ENCODE measurements at regions not wholly inside any gene's neighbourhood (a gene's known extent, or its start where the extent isn't known, plus 50 kb on each side); places are given as distances from the start of the nearest gene placed in this dataset.
"Not testable (repeated sequence)": the region's sequence is repeated elsewhere in the genome, so short reads cannot be mapped to it uniquely, and the experiment has no call there.

- no peak overlapping the region for H3K9ac ChIP-seq (ENCODE audit: low read length)
- no peaks in the 10 kb centered on the region for H3K4me1 ChIP-seq (ENCODE audit: control insufficient read depth, insufficient read depth, low read length)
- H3K27ac ChIP-seq (ENCODE audit: low read depth, low read length), result no peak overlapping the region
Observed at GRCh38 chr5:56638768-56639238, 176.5 kb upstream of the MAP3K1 start.

DNA sequence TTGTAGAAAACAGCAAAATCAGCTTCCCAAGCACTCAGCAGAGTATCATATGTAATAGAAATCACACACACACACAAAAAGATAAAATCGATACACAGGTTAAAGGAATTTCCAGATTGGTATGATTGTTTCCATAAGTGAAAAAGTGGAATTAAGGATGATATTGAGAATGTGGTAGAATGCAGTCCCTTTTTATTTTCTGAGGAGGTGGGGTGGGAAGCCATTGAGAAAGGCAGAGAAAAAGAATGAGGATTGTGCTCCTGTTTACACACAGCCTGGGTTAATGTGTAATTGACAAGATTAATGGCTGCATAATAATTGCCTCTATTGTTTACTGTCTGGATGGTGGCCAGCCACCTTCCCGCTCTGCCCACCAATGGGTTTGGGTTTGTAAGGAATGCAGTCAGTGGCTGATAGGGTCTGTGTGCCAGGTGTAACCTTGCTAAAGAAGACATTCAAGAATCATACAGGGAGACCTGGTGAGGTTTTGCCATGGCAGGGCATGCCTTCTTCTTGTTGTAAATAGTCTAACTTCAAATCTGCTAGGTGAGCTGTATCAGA is 177.2 kb upstream of the MAP3K1 start:
- H3K4me1 ChIP-seq (ENCODE audit: control insufficient read depth, insufficient read depth, low read length), result no peaks in the 10 kb centered on the region
- H3K36me3 ChIP-seq (ENCODE audit: control insufficient read depth, insufficient read depth, low read length), result no peaks in the 10 kb centered on the region
- H3K4me3 ChIP-seq (ENCODE audit: low read length), result no peak overlapping the region
- H3K27me3 ChIP-seq (ENCODE audit: control insufficient read depth, insufficient read depth, low read length), result no peaks in the 10 kb centered on the region
- no peak overlapping the region for H3K27ac ChIP-seq (ENCODE audit: low read depth, low read length)
- H3K9ac ChIP-seq (ENCODE audit: low read length), result no peak overlapping the region

More at GRCh38 chr5:56638768-56639238, 176.5 kb upstream of the MAP3K1 start:
- Histone ChIP-seq H3K27me3 (ENCODE audit: control insufficient read depth, insufficient read depth, low read length) (no peaks in the 10 kb centered on the region), H3K4me3 (ENCODE audit: low read length) (no peak overlapping the region), H3K36me3 (ENCODE audit: control insufficient read depth, insufficient read depth, low read length) (no peaks in the 10 kb centered on the region)

DNA sequence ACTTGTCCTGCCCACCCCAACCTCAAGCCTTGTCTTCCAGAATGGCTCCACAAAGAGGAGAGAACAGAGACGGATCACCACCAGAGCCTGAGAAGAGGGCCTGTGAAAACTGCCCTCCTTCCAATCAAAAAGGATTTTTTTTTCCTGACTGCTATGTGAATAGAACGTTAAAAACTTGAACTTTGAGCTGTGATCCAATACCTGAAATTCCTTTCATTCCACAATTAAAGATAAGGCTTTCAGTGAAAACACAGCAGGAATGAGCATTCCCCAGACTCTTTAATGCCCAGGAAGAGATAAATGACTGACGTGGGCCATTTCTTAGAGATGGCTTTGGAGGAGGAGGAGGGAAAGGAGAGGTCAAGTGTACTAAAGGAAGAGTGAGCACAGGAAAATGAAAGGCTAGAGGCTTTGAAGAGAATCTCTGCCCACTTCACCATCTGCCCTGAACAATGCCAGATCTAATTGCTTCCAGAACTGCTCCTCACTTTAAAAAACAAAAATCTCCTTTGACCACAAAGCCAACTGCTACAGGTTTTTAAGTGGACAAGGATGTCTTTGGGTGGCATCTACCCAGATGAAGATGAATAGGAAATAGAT is 177.9 kb upstream of the MAP3K1 start:
- Histone ChIP-seq H3K27me3 (ENCODE audit: control insufficient read depth, insufficient read depth, low read length) (no peaks in the 10 kb centered on the region), H3K4me3 (ENCODE audit: low read length) (no peak overlapping the region), H3K4me1 (ENCODE audit: control insufficient read depth, insufficient read depth, low read length) (no peaks in the 10 kb centered on the region), H3K27ac (ENCODE audit: low read depth, low read length) (no peak overlapping the region), H3K9ac (ENCODE audit: low read length) (no peak overlapping the region), H3K36me3 (ENCODE audit: control insufficient read depth, insufficient read depth, low read length) (no peaks in the 10 kb centered on the region)

GRCh38 chr5:56633950-56634349 is 181.4 kb upstream of the MAP3K1 start:
- H3K9ac ChIP-seq (ENCODE audit: low read length), result no peak overlapping the region
- no peak overlapping the region for H3K4me3 ChIP-seq (ENCODE audit: low read length)
- no peak overlapping the region for H3K27ac ChIP-seq (ENCODE audit: low read depth, low read length)
- H3K27me3 ChIP-seq (ENCODE audit: control insufficient read depth, insufficient read depth, low read length), result no peaks in the 10 kb centered on the region
- H3K4me1 ChIP-seq (ENCODE audit: control insufficient read depth, insufficient read depth, low read length), result no peaks in the 10 kb centered on the region
- H3K36me3 ChIP-seq (ENCODE audit: control insufficient read depth, insufficient read depth, low read length), result no peaks in the 10 kb centered on the region

DNA sequence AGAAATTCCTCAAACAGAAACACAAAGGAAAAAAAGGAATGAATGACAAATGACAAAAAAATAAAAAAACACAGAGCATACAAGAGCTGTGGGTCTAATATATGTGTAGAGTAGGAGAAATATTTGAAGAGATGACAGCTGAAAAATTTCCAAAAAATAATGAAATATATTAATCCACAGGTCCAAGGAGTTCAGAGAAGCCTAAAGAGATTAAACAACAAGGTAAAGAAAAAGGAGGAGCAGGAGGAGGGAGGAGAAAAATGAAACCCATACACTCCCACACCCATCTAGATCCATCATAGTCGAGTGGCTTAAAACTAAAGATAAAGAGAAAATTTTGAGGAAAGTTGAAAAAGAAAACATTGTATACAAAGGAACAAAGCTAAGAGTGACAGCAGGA is 182.4 kb upstream of the MAP3K1 start:
- Histone ChIP-seq H3K36me3 (ENCODE audit: control insufficient read depth, insufficient read depth, low read length) (no peaks in the 10 kb centered on the region), H3K9ac (ENCODE audit: low read length) (no peak overlapping the region), H3K27ac (ENCODE audit: low read depth, low read length) (no peak overlapping the region), H3K4me1 (ENCODE audit: control insufficient read depth, insufficient read depth, low read length) (no peaks in the 10 kb centered on the region), H3K4me3 (ENCODE audit: low read length) (no peak overlapping the region), H3K27me3 (ENCODE audit: control insufficient read depth, insufficient read depth, low read length) (no peaks in the 10 kb centered on the region)

GRCh38 chr5:56632199-56632598 is 183.2 kb upstream of the MAP3K1 start:
- Histone ChIP-seq H3K27me3 (ENCODE audit: control insufficient read depth, insufficient read depth, low read length) (no peaks in the 10 kb centered on the region), H3K4me3 (ENCODE audit: low read length) (no peak overlapping the region), H3K4me1 (ENCODE audit: control insufficient read depth, insufficient read depth, low read length) (no peaks in the 10 kb centered on the region), H3K9ac (ENCODE audit: low read length) (no peak overlapping the region), H3K27ac (ENCODE audit: low read depth, low read length) (no peak overlapping the region), H3K36me3 (ENCODE audit: control insufficient read depth, insufficient read depth, low read length) (no peaks in the 10 kb centered on the region)

DNA sequence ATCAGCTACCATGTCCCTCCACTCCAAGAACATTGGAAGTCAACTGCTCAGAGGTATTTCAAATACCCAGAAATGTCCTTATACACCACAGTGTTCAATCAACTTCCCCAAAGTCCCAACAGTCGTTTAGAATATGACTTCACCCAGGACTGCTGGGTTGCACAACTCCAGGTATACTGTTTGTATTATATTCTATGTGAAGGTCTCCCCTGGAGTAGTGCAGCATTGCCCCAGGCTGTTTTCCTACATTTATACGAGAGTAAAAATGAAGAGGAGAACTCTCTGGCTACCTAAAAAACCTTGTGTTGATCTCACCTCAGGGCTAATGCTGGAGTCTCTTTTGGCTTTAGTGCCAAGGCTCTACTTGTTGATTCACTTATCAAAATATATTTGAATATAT is 183.6 kb upstream of the MAP3K1 start:
- Histone ChIP-seq H3K36me3 (ENCODE audit: control insufficient read depth, insufficient read depth, low read length) (no peaks in the 10 kb centered on the region), H3K4me3 (ENCODE audit: low read length) (no peak overlapping the region)

GRCh38 chr5:56628616-56629015 is 186.7 kb upstream of the MAP3K1 start:
- not testable (repeated sequence) for H3K9ac ChIP-seq (ENCODE audit: low read length); H3K27ac ChIP-seq (ENCODE audit: low read depth, low read length); H3K27me3 ChIP-seq (ENCODE audit: control insufficient read depth, insufficient read depth, low read length); H3K4me1 ChIP-seq (ENCODE audit: control insufficient read depth, insufficient read depth, low read length); H3K4me3 ChIP-seq (ENCODE audit: low read length); H3K36me3 ChIP-seq (ENCODE audit: control insufficient read depth, insufficient read depth, low read length)

More for the DNA sequence above, 183.6 kb upstream of the MAP3K1 start:
- no peak overlapping the region for H3K27ac ChIP-seq (ENCODE audit: low read depth, low read length)
- no peak overlapping the region for H3K9ac ChIP-seq (ENCODE audit: low read length)
- no peaks in the 10 kb centered on the region for H3K4me1 ChIP-seq (ENCODE audit: control insufficient read depth, insufficient read depth, low read length)
- no peaks in the 10 kb centered on the region for H3K27me3 ChIP-seq (ENCODE audit: control insufficient read depth, insufficient read depth, low read length)

- Histone ChIP-seq H3K4me3 (ENCODE audit: low read length) (no peak overlapping the region), H3K27ac (ENCODE audit: low read depth, low read length) (no peak overlapping the region), H3K27me3 (ENCODE audit: control insufficient read depth, insufficient read depth, low read length) (no peaks in the 10 kb centered on the region), H3K4me1 (ENCODE audit: control insufficient read depth, insufficient read depth, low read length) (no peaks in the 10 kb centered on the region), H3K9ac (ENCODE audit: low read length) (no peak overlapping the region), H3K36me3 (ENCODE audit: control insufficient read depth, insufficient read depth, low read length) (no peaks in the 10 kb centered on the region)
Observed at GRCh38 chr5:56625541-56625940, 189.8 kb upstream of the MAP3K1 start.

DNA sequence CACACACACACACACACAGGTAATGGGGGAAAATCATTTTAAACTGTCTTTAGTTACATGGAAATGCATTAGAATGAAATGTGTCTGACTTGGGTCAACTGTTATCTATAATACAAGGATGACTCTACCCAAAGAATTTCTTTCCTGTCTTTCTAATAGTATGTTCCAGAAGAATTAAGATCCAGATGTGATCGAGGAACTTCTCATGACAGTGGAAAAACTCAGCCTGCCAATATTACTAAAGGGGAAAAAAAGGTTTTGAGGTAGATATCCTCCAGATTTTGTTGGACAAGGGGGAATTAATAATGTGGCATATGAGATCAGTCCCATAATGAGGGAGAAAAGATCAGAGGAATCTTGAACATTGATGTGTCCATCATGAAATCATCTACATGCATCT is 190.6 kb upstream of the MAP3K1 start:
- H3K27ac ChIP-seq (ENCODE audit: low read depth, low read length), result no peak overlapping the region
- H3K36me3 ChIP-seq (ENCODE audit: control insufficient read depth, insufficient read depth, low read length), result no peaks in the 10 kb centered on the region
- H3K4me1 ChIP-seq (ENCODE audit: control insufficient read depth, insufficient read depth, low read length), result no peaks in the 10 kb centered on the region
- no peak overlapping the region for H3K4me3 ChIP-seq (ENCODE audit: low read length)
- H3K27me3 ChIP-seq (ENCODE audit: control insufficient read depth, insufficient read depth, low read length), result no peaks in the 10 kb centered on the region
- H3K9ac ChIP-seq (ENCODE audit: low read length), result no peak overlapping the region

DNA sequence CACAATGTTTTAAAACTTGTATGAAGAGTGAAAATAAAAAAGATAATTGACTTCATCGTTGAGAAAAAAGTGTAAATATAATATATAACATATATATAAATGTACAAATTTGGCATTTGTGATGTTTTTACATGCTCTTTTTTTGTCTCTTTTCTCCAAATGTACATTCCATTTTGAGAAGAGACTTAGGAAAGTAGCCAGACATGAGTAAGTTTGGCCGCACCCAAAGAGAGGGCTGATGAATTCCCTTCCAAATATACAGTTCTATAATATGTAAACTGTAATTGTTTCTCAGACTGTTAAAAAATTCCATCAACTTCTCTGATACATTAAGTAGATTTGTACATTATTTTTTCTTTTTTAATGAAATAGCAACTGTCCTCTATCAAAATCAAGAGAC is 193.2 kb upstream of the MAP3K1 start:
- no peaks in the 10 kb centered on the region for H3K36me3 ChIP-seq (ENCODE audit: control insufficient read depth, insufficient read depth, low read length)
- H3K27ac ChIP-seq (ENCODE audit: low read depth, low read length), result no peak overlapping the region
- H3K27me3 ChIP-seq (ENCODE audit: control insufficient read depth, insufficient read depth, low read length), result no peaks in the 10 kb centered on the region
- H3K4me1 ChIP-seq (ENCODE audit: control insufficient read depth, insufficient read depth, low read length), result no peaks in the 10 kb centered on the region
- no peak overlapping the region for H3K4me3 ChIP-seq (ENCODE audit: low read length)
- H3K9ac ChIP-seq (ENCODE audit: low read length), result no peak overlapping the region

DNA sequence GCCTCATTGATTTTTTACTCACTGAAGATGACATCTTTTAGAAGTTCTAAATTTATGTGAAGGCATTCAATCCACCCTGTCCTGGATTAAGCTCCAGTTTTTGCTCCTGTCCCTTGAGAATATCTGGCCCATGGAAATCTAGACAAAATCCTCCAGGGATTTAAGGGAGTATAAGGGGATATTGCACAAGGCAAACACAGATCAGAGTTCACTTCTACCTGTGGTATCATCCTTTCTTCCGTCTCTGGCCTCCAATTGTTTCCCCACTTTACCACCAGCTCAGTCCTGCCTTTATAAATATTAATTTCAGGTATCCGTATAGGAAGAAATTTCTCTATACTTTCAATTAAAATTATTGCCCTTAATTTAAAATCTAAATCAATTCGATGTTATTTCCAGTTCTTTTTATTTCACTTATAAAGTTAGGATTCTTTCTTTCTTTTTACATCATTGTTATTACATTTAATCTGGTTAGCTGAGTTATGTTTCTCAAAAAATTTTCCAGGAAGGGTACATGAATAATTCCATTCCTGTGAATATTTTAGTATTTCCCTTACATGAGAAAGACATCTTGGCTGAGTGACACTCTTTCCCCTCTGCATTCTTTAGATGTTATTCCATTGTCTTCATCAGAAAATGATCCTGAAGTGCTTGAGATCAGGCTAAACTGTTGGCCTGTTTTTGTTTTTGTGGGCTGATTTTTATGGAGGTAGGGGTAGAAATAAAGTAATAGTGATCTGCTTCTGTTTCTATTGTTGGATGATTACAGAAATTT is 194.3 kb upstream of the MAP3K1 start:
- H3K4me3 ChIP-seq (ENCODE audit: low read length), result no peak overlapping the region
- H3K9ac ChIP-seq (ENCODE audit: low read length), result no peak overlapping the region
- H3K27me3 ChIP-seq (ENCODE audit: control insufficient read depth, insufficient read depth, low read length), result no peaks in the 10 kb centered on the region
- no peaks in the 10 kb centered on the region for H3K36me3 ChIP-seq (ENCODE audit: control insufficient read depth, insufficient read depth, low read length)
- H3K27ac ChIP-seq (ENCODE audit: low read depth, low read length), result no peak overlapping the region
- H3K4me1 ChIP-seq (ENCODE audit: control insufficient read depth, insufficient read depth, low read length), result peaks cover 7% of the 10 kb centered on the region

- H3K27ac ChIP-seq (ENCODE audit: low read depth, low read length), result no peak overlapping the region
- no peaks in the 10 kb centered on the region for H3K36me3 ChIP-seq (ENCODE audit: control insufficient read depth, insufficient read depth, low read length)
- H3K4me3 ChIP-seq (ENCODE audit: low read length), result no peak overlapping the region
- peaks cover 13% of the 10 kb centered on the region for H3K4me1 ChIP-seq (ENCODE audit: control insufficient read depth, insufficient read depth, low read length)
- no peak overlapping the region for H3K9ac ChIP-seq (ENCODE audit: low read length)
- no peaks in the 10 kb centered on the region for H3K27me3 ChIP-seq (ENCODE audit: control insufficient read depth, insufficient read depth, low read length)
Observed at GRCh38 chr5:56617998-56618397, 197.4 kb upstream of the MAP3K1 start.

Measured in rectal smooth muscle tissue (tissue), 1 donor.